GM12878 (cell line): ENCODE measurements at regions not wholly inside any gene's neighbourhood (a gene's known extent, or its start where the extent isn't known, plus 50 kb on each side); places are given as distances from the start of the nearest gene placed in this dataset.

Source experiments
- EP300 ChIP-seq, 2 experiments: fragments of 150-350 bp in 1 of 2; IDR thresholded peaks; 2 replicates each; pipeline ENCODE4 v1.6.1; 2011 to 2012; ENCODE audit warnings: low read depth in 2 of 2, low read length in 2 of 2, borderline replicate concordance in 1 of 2, improper control_type of control experiment in 1 of 2, inconsistent platforms in 1 of 2; ENCODE audit not compliant: control insufficient read depth in 1 of 2
- ETV6 ChIP-seq, 2 experiments: fragments of 450-650 bp in 1 of 2; IDR thresholded peaks in 1 of 2; conservative IDR thresholded peaks in 1 of 2; 2 replicates each; pipeline ENCODE4 v1.6.1; 2014; ENCODE audit warnings: antibody characterized with exemption in 1 of 2, borderline replicate concordance in 1 of 2, low read depth in 1 of 2, mild to moderate bottlenecking in 1 of 2, moderate library complexity in 1 of 2
- MEF2A ChIP-seq: IDR thresholded peaks from 2 replicates; pipeline ENCODE4 v1.6.1; 2011; ENCODE audit warnings: low read depth, mild to moderate bottlenecking, low read length, moderate library complexity; ENCODE audit not compliant: insufficient read depth
- MTA2 ChIP-seq: fragments of 450-650 bp; IDR thresholded peaks from 2 replicates; pipeline ENCODE4 v1.6.1; 2016; ENCODE audit warnings: low read depth, mild to moderate bottlenecking, moderate library complexity
- NBN ChIP-seq: fragments of 450-650 bp; IDR thresholded peaks from 2 replicates; pipeline ENCODE4 v1.6.1; 2016
- NR2C1 ChIP-seq: fragments of 450-650 bp; IDR thresholded peaks from 2 replicates; pipeline ENCODE4 v1.6.1; 2017; ENCODE audit warnings: antibody characterized with exemption, mild to moderate bottlenecking, moderate library complexity
- NR2F1 ChIP-seq: fragments of 450-650 bp; conservative IDR thresholded peaks from 2 replicates; pipeline ENCODE4 v1.6.1; 2017; ENCODE audit warnings: mild to moderate bottlenecking
- PAX8 ChIP-seq: fragments of 450-650 bp; IDR thresholded peaks from 2 replicates; pipeline ENCODE4 v1.6.1; 2017; ENCODE audit warnings: mild to moderate bottlenecking, moderate library complexity
- RB1 ChIP-seq: fragments of 450-650 bp; formaldehyde crosslinking; IDR thresholded peaks from 2 replicates; pipeline ENCODE4 v1.6.1; 2017; ENCODE audit warnings: mild to moderate bottlenecking, borderline replicate concordance
- SIX5 ChIP-seq: IDR thresholded peaks from 2 replicates; pipeline ENCODE4 v1.6.1; 2011; ENCODE audit warnings: mild to moderate bottlenecking, low read depth, low read length, moderate library complexity; ENCODE audit not compliant: severe bottlenecking
- SREBF1 ChIP-seq: IDR thresholded peaks from 2 replicates; pipeline ENCODE4 v1.6.1; 2012; ENCODE audit warnings: mild to moderate bottlenecking, low read length
- TBL1XR1 ChIP-seq: IDR thresholded peaks from 2 replicates; pipeline ENCODE4 v1.6.1; 2012; ENCODE audit warnings: low read depth, low read length, improper control_type of control experiment
- TF ChIP-seq, protein P1 (sequence below): fragments of 450-650 bp; IDR thresholded peaks from 2 replicates; pipeline ENCODE4 v1.6.1; 2017; ENCODE audit warnings: mild to moderate bottlenecking, moderate library complexity
- TF ChIP-seq, protein P2 (sequence below): fragments of 450-650 bp; IDR thresholded peaks from 2 replicates; pipeline ENCODE4 v1.6.1; 2017; ENCODE audit warnings: mild to moderate bottlenecking, low read depth, inconsistent platforms; ENCODE audit not compliant: poor library complexity, severe bottlenecking
- TF ChIP-seq, protein P3 (sequence below): IDR thresholded peaks from 2 replicates; pipeline ENCODE4 v1.6.1; 2012; ENCODE audit warnings: mild to moderate bottlenecking, low read depth, low read length
- TF ChIP-seq, protein P4 (sequence below): fragments of 450-650 bp; conservative IDR thresholded peaks from 2 replicates; pipeline ENCODE4 v1.6.1; 2017; ENCODE audit warnings: mild to moderate bottlenecking, moderate library complexity
- TF ChIP-seq, protein P5 (sequence below): IDR thresholded peaks from 2 replicates; pipeline ENCODE4 v1.6.1; 2012; ENCODE audit warnings: low read depth, low read length, improper control_type of control experiment

DNA sequence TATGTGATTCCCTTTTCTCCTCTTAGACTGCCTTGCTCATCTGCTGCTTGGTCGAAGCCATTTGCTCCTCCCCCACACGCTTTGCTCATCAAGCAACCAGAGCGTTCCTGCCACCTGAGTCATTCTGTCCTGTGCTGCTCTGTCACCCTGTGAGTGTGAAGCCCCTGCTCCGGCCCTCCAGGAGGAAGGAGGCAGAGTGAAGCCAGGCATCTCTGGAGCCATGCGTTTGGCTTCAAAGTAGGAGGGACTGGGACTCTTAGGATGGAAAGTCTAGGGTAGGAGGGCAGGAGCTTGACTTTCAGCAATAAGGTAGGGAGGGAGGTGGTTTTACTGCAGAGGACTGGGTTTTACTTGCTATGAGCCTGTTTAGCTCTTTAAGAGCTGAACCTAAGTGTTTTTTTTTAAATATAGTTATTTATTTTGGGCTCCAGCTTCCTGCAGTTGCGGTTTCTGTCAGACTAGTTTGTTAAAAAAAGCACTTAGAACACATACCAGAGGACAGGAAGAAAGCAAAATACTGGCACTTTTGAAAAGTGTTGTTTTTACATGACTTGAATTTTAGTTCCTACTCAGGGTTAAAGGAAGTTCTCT is 63.6 kb downstream of the SPINK2 start (continued):
- TF ChIP-seq MTA2 (0 out of 2 replicates have a peak, but pooled peaks have one; percentile 11), SIX5 (no peak), EP300 (IDR thresholded peaks at IDR 0.05; ENCODE audit: borderline replicate concordance in 1 of 2, control insufficient read depth in 1 of 2, low read depth in 2 of 2, low read length in 2 of 2) (0 out of 4 replicates have a peak, but pooled peaks have one; percentile 21 to 31), SREBF1 (no peak), TBL1XR1 (peak; percentile 73), RB1 (no peak), NR2F1 (no peak), NR2C1 (no peak), MEF2A (peak; percentile 92), NBN (no peak), ETV6 (conservative IDR thresholded peaks at IDR 0.05 in 1 of 2, IDR thresholded peaks at IDR 0.05 in 1 of 2; ENCODE audit: borderline replicate concordance in 1 of 2, low read depth in 1 of 2) (peak in 1 of 2 experiments; percentile 53; a peak in 2 of 4 replicates), PAX8 (no peak)
- TF ChIP-seq, protein P1, sequence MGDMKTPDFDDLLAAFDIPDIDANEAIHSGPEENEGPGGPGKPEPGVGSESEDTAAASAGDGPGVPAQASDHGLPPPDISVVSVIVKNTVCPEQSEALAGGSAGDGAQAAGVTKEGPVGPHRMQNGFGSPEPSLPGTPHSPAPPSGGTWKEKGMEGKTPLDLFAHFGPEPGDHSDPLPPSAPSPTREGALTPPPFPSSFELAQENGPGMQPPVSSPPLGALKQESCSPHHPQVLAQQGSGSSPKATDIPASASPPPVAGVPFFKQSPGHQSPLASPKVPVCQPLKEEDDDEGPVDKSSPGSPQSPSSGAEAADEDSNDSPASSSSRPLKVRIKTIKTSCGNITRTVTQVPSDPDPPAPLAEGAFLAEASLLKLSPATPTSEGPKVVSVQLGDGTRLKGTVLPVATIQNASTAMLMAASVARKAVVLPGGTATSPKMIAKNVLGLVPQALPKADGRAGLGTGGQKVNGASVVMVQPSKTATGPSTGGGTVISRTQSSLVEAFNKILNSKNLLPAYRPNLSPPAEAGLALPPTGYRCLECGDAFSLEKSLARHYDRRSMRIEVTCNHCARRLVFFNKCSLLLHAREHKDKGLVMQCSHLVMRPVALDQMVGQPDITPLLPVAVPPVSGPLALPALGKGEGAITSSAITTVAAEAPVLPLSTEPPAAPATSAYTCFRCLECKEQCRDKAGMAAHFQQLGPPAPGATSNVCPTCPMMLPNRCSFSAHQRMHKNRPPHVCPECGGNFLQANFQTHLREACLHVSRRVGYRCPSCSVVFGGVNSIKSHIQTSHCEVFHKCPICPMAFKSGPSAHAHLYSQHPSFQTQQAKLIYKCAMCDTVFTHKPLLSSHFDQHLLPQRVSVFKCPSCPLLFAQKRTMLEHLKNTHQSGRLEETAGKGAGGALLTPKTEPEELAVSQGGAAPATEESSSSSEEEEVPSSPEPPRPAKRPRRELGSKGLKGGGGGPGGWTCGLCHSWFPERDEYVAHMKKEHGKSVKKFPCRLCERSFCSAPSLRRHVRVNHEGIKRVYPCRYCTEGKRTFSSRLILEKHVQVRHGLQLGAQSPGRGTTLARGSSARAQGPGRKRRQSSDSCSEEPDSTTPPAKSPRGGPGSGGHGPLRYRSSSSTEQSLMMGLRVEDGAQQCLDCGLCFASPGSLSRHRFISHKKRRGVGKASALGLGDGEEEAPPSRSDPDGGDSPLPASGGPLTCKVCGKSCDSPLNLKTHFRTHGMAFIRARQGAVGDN, result no peak
- TF ChIP-seq, protein P2, sequence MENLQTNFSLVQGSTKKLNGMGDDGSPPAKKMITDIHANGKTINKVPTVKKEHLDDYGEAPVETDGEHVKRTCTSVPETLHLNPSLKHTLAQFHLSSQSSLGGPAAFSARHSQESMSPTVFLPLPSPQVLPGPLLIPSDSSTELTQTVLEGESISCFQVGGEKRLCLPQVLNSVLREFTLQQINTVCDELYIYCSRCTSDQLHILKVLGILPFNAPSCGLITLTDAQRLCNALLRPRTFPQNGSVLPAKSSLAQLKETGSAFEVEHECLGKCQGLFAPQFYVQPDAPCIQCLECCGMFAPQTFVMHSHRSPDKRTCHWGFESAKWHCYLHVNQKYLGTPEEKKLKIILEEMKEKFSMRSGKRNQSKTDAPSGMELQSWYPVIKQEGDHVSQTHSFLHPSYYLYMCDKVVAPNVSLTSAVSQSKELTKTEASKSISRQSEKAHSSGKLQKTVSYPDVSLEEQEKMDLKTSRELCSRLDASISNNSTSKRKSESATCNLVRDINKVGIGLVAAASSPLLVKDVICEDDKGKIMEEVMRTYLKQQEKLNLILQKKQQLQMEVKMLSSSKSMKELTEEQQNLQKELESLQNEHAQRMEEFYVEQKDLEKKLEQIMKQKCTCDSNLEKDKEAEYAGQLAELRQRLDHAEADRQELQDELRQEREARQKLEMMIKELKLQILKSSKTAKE, result no peak
- TF ChIP-seq, protein P3, sequence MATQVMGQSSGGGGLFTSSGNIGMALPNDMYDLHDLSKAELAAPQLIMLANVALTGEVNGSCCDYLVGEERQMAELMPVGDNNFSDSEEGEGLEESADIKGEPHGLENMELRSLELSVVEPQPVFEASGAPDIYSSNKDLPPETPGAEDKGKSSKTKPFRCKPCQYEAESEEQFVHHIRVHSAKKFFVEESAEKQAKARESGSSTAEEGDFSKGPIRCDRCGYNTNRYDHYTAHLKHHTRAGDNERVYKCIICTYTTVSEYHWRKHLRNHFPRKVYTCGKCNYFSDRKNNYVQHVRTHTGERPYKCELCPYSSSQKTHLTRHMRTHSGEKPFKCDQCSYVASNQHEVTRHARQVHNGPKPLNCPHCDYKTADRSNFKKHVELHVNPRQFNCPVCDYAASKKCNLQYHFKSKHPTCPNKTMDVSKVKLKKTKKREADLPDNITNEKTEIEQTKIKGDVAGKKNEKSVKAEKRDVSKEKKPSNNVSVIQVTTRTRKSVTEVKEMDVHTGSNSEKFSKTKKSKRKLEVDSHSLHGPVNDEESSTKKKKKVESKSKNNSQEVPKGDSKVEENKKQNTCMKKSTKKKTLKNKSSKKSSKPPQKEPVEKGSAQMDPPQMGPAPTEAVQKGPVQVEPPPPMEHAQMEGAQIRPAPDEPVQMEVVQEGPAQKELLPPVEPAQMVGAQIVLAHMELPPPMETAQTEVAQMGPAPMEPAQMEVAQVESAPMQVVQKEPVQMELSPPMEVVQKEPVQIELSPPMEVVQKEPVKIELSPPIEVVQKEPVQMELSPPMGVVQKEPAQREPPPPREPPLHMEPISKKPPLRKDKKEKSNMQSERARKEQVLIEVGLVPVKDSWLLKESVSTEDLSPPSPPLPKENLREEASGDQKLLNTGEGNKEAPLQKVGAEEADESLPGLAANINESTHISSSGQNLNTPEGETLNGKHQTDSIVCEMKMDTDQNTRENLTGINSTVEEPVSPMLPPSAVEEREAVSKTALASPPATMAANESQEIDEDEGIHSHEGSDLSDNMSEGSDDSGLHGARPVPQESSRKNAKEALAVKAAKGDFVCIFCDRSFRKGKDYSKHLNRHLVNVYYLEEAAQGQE, result no peak
- TF ChIP-seq, protein P4, sequence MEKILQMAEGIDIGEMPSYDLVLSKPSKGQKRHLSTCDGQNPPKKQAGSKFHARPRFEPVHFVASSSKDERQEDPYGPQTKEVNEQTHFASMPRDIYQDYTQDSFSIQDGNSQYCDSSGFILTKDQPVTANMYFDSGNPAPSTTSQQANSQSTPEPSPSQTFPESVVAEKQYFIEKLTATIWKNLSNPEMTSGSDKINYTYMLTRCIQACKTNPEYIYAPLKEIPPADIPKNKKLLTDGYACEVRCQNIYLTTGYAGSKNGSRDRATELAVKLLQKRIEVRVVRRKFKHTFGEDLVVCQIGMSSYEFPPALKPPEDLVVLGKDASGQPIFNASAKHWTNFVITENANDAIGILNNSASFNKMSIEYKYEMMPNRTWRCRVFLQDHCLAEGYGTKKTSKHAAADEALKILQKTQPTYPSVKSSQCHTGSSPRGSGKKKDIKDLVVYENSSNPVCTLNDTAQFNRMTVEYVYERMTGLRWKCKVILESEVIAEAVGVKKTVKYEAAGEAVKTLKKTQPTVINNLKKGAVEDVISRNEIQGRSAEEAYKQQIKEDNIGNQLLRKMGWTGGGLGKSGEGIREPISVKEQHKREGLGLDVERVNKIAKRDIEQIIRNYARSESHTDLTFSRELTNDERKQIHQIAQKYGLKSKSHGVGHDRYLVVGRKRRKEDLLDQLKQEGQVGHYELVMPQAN, result no peak
- TF ChIP-seq, protein P5, sequence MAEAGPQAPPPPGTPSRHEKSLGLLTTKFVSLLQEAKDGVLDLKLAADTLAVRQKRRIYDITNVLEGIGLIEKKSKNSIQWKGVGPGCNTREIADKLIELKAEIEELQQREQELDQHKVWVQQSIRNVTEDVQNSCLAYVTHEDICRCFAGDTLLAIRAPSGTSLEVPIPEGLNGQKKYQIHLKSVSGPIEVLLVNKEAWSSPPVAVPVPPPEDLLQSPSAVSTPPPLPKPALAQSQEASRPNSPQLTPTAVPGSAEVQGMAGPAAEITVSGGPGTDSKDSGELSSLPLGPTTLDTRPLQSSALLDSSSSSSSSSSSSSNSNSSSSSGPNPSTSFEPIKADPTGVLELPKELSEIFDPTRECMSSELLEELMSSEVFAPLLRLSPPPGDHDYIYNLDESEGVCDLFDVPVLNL, result no peak
